Inflammatory macrophage (primary cell): ENCODE measurements at regions not wholly inside any gene's neighbourhood (a gene's known extent, or its start where the extent isn't known, plus 50 kb on each side); places are given as distances from the start of the nearest gene placed in this dataset.
"Not testable (repeated sequence)": the region's sequence is repeated elsewhere in the genome, so short reads cannot be mapped to it uniquely, and the experiment has no call there.

Source experiments
- DNase-seq, 2 donors: peaks; one replicate each; pipeline ENCODE4 v3.0.0-alpha.2; 2020 to 2022

DNA sequence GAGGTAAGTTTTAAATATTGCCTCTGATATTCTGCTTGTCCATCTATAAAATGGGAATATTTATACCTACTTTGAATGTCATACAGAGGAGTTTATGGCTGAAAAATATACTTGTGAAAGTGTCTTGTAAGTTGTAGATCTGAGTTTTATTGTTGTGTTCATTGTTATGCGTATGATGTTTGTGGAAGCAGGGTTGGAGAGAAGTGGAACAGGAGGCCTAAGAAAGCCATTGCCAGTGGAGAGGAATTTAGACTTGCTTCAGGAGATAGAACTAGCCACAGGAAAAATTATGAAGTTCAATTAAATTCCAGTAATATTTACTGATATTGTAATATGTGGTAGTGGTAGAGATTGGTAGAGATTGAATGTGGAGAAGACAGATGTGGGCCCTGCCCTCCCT is 491.9 kb upstream of the FANCL start:
- no peak for DNase-seq

DNA sequence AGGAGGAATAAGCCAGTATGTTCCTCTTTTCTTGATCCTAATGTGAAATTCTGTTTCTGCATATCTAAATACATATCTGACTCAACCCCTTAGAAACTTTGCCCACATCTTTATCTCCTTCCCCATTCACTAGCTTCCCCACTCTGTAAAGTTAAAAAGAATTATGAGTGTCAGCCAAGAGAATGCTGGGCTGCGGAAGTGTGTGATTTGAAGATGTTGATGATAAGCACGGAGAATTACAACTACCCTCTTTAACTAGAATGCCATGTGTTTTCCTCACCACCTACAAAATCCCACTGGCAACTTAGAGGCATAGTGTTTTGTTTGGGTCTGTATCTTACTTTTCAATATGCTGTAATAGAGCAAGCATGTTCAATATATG is 490.4 kb upstream of the FANCL start:
- DNase-seq, result peak; percentile 65 to 85

DNA sequence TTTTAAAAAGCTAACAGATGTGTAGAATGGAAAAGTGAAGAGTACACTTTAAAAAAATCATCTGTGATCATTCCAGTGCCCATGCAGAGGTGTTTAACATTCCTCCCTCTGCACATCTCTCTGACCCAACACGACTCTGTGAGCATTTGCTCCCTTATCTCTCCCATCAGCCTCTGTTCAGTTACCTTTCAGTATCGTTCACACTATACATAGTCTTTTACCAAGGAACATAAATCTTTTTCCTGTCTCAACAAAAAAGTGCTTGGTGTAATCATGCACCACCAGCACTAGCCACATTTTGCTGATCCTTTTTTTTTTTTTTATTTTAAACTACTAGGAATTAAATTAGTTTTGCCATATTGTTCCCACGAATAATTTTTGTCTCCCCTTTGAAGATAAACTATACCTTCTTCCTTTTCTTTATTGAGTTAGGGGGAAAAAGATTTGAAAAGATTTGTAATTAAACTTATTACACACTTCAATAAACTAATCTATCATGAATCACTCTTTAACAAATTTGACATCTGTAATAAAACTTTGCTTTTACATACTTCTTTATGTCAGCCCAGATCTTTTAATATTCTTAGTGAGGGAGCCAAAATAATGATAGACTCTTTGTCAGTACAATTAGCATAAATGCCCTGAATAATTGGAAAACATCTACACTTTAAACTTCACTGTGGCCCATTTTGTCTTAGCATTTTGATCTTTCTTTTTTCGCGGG is 489.8 kb upstream of the FANCL start:
- no peak for DNase-seq

DNA sequence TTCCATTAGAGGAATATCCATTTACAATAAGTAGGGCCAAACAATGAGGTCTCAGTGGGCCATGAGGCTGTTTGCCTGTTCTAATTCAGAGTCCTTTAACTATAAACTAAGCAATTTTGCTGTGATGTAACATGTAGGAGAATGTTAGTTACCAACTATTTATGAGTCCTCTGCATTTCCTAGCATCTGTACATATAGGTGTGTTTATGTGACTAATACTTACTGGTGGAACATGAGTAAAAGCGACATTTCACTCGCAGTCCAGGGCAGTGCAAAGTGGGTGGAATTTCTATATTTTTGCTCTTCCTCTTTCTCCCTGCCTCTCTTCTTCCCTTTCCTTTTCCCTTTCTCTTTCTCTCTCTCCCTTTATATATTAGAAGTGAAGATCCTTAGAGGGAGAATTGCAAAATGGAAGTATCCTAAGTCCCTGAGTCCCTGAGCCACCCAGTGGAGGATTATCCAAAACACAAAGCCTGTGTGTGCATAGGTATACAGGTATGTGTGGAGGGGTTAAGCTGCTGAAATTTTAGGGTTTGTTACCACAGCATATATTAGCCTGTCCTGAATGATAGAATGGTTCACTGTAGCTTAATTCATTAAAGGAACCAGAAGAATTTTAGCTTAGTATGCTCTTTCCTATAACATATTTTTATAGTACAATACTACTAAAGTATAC is 487.0 kb upstream of the FANCL start:
- no peak for DNase-seq

DNA sequence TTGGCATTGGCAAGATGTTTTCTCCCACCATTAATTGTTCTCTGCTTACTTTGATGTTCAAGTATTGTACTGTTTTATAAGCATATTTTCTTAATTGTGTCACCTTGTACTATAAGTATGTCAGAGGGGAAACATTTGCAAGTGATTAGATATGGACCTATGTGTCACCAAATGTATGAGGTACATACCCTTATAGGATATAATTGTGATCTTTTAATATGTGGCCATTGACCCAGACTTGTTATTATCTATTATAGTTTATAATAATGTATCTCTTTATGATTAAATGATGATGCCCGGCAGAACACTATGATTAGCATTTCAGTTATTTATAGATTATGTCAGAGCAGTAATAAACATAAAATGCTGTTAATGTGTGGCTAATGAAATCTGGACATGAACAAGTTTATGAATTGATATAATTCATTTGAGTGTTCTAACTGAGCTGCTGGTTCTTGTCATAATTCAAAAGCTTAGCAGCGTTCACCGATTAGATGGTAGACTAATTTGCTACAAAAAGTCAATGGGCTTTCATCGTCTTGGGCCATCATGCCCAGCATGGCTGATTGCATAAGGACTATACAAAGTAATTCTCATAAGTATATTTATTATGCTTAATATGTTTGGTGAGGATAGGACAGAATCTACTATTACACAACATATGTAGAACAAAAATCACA is 480.9 kb upstream of the FANCL start:
- DNase-seq, result no peak

DNA sequence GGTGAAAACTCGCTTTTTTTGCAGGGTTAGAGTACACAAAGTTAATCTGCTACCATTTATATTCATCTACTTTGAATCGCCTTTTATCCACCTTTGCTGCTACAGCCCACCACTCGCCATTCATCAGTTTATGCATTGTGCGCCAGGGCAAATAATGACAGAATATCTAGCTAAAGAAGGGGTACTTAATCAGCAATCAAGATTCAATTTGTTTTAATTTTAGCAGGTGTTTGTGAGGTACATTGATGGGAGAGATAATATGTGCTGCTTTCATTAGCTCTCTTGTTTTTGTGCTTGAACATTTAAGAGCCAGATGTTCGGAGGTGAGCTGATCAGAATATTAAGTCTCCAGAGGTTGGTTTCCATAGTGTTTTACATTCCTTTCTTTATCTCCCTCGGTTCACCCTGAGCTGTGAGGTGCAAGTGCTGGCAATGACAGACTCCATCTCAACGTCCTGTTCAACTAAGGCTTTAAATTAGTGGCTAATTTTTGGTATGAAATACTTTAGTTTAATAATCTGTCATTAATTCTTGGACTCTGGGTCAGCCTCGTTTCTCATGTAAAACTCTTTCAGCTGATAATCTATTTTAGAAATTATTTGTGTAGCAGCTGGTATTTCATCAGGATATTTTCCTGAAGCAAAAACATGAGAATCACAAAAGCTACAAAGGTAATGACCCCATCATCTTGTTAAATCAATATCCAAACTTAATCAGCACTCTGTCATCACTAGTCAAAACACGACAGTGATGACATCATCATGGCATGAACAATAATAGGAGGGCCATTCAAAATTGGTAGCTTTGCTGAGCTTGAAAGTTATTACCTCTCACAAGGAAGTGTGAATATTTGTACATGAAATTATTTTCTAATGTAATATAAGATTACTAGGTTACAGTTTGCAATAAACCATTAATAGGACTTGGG is 479.9 kb upstream of the FANCL start:
- no peak for DNase-seq

DNA sequence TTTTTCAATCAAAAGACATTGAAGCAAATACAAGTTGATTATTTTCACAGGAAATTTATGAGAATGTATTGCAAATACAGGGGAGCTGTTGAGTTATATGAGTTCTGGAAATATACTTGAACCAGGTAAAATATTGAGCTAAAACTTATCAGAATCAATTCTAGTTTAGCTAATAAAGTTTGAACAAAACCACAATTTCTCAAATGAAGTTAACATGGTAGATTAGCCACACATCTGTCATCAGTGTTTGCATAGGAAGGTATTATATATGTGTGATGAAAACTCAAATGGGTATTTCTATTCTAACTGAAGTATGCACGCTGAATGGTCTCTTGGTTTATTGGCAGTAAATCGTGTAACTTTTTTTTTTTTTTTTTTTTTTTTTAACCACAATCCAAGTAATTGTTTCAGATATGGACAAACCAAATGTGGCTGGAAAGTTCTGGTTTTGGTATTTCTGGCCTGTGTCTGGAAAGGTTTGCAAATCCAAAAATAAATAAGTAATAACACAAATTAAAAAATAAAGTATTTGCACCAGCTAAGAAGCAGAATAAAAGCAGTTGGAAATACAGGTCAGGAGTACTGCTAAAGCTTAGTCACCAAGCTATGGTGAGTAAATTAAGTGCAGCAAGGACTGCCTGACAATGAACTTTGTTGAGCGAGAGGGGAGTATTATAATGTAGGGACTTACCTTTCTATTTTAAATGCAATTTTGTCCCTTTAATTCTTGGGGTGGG is 479.1 kb upstream of the FANCL start:
- no peak for DNase-seq

DNA sequence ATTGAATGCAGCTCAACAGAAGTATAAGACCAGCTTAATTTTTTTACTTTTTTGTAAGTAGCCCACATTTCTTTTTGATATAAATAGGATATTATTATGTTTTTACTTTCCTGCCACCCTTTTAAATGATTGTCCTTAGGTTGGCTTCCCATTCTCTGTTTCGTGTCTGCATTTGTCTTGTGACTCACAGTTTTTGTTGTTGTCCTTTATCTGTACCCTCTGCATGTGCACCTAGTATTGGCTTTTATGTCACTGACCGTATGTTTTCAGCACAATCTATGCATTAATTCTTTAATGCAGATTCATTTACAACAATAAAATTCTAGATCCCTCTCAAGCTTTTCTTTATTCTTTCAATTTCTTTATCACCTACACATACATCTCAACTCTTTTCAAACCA is 474.2 kb upstream of the FANCL start:
- no peak for DNase-seq

DNA sequence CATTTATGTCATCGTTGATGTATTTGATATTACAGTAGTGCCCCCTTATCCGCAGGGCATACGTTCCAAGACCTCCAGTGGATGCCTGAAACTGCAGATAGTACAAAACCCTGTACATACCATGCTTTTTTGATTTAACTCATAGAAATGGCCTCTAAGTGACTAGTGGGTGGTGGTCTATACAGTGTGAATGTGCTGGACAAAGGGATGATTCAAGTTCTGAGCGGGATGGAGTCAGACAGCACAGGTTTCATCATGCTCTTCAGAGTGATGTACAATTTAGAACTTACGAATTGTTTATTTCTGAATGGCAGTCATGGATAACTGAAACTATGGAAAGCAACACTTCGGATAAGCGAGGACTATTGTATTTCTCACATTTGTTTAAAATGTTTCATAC is 473.1 kb upstream of the FANCL start:
- DNase-seq, result no peak

DNA sequence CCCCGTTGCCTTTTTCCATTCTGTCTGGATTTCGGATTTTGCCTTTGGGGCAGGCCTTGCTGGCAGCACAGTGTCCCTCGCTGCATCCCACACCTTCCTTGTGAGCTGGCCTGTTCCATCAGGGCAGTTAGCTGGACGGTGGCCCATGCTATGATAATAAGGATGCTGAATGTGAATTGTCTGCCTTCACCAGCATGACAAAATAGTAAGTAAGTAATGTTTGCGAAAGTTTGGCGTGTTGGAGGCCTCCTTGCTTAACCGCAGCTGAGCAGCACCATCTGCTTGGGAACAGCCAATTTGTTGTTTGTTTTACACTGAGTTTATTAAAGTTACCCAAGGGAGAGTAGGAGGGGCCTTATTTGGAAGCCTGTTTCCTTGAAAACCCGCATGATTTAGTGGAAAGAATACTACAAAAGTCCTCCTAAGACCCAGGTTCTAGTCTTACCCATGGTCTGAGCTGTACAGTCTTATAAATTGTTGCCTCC is 469.7 kb upstream of the FANCL start:
- DNase-seq, result no peak

DNA sequence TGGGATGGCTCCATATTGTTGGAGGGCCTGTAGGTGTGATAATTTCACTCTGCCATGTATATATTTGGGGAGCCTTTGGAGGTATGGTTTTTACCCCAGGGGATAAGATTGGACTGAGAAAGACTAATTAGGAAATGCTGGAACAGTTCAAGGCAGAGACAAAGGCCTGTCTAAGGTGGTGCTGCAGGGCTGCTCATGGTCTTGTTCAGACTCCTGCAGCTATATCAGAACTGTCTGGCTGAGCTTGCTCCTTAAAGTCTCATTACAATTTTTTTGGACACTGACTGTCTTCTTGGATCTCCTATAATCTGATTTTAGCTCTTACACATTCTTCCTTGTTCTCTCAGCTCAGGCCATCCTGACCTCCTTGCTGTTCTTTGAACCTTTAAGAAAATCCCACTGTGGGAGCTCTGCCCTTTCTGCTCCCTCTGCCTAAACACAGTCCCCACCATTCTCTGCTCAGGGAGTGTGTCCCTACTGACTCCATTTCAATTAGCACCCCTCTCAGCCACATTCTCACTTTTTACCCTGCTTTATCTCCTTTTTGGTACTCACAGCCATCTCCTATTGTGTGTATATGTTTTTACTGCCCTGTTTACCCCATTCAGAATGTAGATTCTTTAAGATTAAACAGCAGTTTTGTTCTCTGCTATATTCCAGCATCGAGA is 468.7 kb upstream of the FANCL start:
- no peak for DNase-seq

DNA sequence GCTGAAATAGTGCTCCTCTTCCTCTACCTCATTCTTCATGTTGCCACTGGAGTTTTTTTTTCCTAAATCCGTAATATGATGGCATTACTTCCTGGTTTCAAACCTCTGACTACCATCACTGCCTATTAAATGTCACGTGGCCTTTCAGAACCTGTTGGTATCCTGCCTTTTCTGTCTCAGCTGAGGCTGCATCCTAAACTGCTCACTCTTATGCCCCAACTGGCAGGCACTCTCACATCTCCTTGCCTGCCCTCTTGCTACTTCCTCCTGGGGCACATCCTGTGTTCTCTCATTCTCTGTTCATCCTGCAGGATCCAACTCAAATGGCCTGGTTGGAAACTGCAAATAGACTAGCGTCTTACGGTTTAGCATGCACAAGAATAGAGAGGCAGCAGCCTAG is 468.1 kb upstream of the FANCL start:
- DNase-seq, result no peak

DNA sequence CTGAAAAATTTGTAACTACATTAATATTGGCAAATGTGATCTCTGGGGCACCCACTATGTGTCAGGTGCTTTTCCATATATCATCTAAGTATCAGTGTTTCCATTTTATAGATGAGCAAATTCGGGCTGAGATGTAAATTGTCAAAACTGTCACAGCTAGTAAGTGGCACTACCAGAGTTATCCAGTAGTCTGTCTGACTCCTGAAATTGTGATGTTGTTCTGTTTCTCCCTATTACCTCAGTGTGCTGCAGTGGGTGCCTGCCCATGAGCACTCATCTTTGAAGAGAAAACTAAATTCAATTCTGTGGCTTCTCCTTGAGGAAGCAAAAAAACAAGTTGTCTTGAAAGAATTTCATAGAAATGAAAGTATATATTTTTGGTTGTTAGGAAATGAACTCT is 467.4 kb upstream of the FANCL start:
- DNase-seq, result no peak

DNA sequence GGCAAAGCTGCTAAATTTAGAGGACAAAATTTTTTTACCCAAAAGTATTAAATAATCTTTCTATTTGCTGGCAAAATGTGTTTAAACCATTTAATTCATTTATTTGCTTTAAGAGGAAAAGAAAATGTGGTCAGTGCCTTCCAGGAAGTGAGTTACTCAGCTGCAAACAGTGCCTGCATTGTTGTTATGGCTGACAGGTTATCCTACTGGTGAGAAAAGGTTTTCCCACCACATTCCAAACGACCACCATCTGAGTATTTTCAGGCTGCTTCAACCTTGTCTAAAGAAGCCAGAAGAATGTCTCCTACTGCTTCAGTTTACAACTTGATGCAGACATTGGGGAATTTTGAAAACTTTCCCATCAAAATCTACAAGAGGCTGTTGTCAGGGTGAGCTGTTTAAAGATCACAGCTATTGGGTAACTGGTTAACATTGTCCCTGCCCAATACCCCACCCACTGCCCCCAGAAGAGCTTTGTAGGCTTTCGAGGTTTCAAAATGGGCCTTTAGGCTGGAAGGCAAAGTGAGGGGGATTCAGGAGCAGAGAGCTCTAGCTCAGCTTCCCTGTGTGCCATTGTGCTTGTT is 461.3 kb upstream of the FANCL start:
- no peak for DNase-seq

DNA sequence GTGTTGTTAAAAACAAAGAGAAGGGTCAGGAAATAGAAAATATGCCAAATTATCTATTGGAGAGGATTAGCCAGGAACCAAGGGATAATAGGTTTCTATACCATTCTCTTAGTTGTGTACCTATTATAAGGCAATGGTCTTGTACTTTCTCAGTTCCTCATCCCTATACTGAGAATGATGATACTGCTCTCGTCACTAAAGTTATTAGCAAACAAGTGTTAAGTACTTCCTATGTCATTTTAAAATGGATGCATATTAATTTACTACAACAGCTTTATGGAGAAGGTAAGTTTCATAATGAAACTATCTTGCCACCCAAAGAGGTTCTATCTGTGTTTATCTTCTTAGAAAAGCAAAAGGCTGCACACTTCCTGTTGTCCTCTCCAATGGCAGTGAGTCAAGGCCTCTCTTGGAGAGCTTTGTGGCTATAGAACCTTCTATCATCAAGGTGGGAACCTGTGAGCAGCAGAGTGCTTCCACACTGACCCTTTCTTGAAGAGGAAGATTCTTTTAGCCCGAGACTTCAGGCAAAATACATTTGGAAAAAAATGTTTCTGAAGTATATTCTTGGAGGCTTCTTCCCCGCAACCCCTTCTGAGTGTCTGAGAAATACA is 460.7 kb upstream of the FANCL start:
- peak in 1 of 2 donors; percentile 20 for DNase-seq

DNA sequence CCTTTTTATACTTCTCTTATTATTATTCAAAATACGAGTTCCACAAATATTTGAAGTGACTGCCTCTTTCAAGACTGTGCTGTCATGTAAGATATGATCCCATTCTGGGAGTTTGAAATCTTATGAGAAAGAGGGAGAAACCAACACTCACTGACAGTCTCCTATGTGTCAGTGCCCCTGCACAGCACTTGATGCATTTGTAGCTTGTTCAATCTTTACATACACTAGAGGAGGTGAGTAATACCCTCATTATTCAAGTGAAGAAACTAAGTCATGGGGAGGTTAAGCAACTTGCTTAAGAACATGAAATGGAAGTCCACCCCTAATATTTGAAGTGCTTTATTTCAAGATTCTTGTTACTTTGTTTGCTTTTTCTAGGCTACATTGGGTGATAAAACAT is 459.5 kb upstream of the FANCL start:
- DNase-seq, result peak; percentile 23 to 38

DNA sequence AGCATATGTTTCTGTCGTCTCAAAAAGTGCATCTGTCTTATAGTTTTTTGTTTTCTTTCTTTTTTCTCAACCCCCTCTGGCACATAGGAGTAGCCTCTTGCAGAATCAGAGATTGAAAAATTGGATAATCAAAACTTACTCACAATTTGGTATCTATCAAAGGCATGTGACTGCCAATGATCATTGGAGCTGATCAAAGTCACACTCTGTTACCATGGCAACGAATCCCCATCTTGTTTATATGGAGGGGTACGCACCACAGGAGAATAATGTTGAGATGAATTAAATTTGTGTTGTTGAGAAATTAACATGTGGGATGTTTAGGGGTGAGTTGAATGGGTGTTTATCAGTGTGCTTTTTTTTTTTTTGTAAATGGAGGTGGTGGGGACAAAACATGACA is 458.3 kb upstream of the FANCL start:
- no peak for DNase-seq

DNA sequence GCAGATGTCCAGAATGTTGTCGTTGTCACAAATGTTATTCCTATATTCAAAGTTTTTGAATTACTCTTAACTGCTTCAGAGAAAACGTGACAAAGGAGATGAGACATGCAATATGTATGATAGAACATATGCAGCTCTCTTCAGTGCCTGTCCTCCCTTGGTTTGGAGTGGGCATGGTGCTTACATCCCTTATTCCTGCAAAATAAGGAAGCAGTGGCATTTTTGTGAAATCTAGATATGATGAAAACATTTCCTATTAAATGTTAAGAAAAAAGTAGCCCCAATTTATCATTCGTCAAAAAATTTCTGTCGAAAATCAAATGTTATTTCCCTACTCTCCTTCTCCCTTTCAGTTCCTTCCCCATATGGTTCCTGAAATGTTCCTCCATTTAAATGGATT is 457.5 kb upstream of the FANCL start:
- DNase-seq, result peak; percentile 80 to 91

DNA sequence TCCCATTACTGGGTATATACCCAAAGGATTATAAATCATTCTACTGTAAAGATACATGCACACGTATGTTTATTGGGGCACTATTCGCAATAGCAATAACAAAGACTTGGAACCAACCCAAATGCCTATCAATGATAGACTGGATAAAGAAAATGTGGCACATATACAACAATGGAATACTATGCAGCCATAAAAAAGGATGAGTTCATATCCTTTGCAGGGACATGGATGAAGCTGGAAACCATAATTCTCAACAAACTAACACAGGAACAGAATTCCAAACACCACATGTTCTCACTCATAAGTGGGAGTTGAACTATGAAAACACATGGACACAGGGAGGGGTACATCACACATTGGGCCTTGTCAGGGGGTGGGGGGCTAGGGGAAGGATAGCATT is 453.0 kb upstream of the FANCL start:
- DNase-seq, result not testable (repeated sequence)

DNA sequence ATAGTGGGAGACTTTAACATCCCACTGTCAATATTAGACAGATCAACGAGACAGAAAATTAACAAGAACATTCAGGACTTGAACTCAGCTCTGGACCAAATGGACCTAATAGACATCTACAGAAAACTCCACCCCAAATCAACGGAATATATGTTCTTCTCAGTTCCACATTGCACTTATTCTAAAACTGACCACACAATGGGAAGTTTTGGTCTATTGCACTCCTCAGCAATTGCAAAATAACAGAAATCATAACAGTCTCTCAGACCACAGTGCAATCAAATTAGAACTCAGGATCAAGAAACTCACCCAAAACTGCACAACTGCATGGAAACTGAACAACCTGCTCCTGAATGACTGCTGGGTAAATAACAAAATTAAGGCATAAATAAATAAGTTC is 449.9 kb upstream of the FANCL start:
- peak; percentile 58 to 68 for DNase-seq

DNA sequence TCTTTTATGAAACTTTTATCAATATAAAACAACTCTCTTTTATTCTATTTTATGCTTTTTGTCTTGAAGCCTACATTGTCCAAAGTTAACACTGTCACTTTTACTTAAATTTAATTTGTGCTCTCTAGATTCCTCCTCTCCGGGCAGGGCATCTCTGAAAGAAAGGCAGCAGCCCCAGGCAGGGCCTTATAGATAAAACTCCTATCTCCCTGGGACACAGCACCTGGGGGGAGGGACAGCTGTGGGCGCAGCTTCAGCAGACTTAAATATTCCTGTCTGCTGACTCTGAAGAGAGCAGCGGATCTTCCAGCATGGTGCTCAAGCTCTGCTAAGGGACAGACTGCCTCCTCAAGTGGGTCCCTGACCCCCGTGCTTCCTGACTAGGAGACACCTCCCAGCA is 447.7 kb upstream of the FANCL start:
- no peak for DNase-seq
